Breast epithelium (tissue), 3 donors: ENCODE measurements at regions not wholly inside any gene's neighbourhood (a gene's known extent, or its start where the extent isn't known, plus 50 kb on each side); places are given as distances from the start of the nearest gene placed in this dataset.

Experiments
- CTCF ChIP-seq, 3 donors: fragments of 450-650 bp; IDR thresholded peaks; one replicate each; pipeline ENCODE4 v1.5.1; 2016 to 2017; ENCODE audit warnings: antibody characterized with exemption in 3 of 3, mild to moderate bottlenecking in 3 of 3, moderate library complexity in 3 of 3
- POLR2A ChIP-seq: fragments of 450-650 bp; IDR thresholded peaks from one replicate; pipeline ENCODE4 v1.6.1; 2016; ENCODE audit warnings: antibody characterized with exemption, mild to moderate bottlenecking, moderate library complexity
- POLR2AphosphoS5 ChIP-seq, 3 donors: sonication (generic); formaldehyde crosslinking; IDR thresholded peaks; one replicate each; pipeline ENCODE4 v1.6.1; 2017; ENCODE audit warnings: antibody characterized with exemption in 3 of 3

GRCh38 chr13:31073859-31074718 lies 87.6 kb downstream of the HSPH1 start:
- TF ChIP-seq CTCF (IDR thresholded peaks at IDR 0.05) (no peak), POLR2A (no peak), POLR2AphosphoS5 (IDR thresholded peaks at IDR 0.05) (no peak)
